GM12872 (cell line): ENCODE measurements at regions not wholly inside any gene's neighbourhood (a gene's known extent, or its start where the extent isn't known, plus 50 kb on each side); places are given as distances from the start of the nearest gene placed in this dataset.

Experiments
- CTCF ChIP-seq: IDR thresholded peaks from 3 replicates; pipeline ENCODE4 v1.5.1; 2011; ENCODE audit warnings: low read depth, mild to moderate bottlenecking, low read length, moderate library complexity; ENCODE audit not compliant: insufficient read depth

- TF ChIP-seq CTCF: no peak
Observed at GRCh38 chr11:122604621-122605020, 50.9 kb upstream of the UBASH3B start.

- no peak for TF ChIP-seq CTCF
Observed at GRCh38 chr11:122601141-122602125, 54.1 kb upstream of the UBASH3B start.

- TF ChIP-seq CTCF: no peak
Observed at GRCh38 chr11:122600290-122600689, 55.2 kb upstream of the UBASH3B start.

- TF ChIP-seq CTCF: no peak
Observed at GRCh38 chr11:122599434-122599833, 56.1 kb upstream of the UBASH3B start.

GRCh38 chr11:122598971-122599370 lies 56.6 kb upstream of the UBASH3B start:
- TF ChIP-seq CTCF: no peak

- TF ChIP-seq CTCF: no peak
Observed at GRCh38 chr11:122597511-122597910, 58.0 kb upstream of the UBASH3B start.

- no peak for TF ChIP-seq CTCF
Observed at GRCh38 chr11:122594986-122595645, 60.4 kb upstream of the UBASH3B start.
